ENCODE measurements at regions not wholly inside any gene's neighbourhood (a gene's known extent, or its start where the extent isn't known, plus 50 kb on each side); places are given as distances from the start of the nearest gene placed in this dataset.
A peak's percentile ranks its signal among the peaks of the same experiment; 100 is the strongest.
"Not testable (repeated sequence)": the region's sequence is repeated elsewhere in the genome, so short reads cannot be mapped to it uniquely, and the experiment has no call there.

DNA sequence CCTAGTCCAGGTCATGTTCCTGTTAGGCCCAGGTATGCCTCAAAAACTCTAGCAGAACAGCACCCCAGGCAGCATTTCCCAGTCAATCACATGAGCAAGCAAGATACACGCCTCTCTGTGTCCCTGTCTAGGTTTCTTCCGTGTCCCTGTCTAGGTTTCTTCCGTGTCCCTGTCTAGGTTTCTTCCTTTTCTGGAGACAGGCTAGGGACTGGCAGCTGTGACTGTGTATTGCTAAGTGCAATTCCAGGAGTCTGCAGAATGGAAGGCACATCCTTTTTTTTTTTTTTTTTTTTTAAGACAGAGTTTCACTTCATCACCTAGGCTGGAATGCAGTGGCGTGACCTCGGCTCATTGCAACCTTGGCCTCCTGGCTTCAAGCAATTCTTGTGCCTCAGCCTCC is 77.6 kb downstream of the SETD4 start:
- DNase-seq (ENCODE audit: low spot score) = no peak

- no peak for DNase-seq (ENCODE audit: low spot score)
Measured at GRCh38 chr21:35981514-35982070, 78.7 kb downstream of the SETD4 start.

DNA sequence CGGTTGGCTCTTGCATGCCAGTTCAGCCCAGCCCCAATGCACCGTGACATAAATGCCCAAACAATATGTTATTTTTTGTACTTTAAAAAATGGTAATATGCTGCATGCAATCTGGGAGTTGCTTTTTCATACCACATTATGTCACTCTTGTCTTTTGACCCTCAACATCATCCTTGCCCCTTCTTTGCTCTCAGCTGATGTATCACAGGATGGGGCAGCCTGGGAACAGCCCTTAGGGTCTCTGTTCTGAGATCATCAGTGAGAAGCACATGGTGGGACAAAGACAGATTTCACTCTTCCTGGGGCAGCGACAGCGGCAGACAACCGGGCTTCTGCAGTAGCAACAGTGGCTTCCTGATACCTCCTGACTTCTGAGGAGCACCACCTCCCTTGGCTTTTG is 79.5 kb downstream of the SETD4 start:
- DNase-seq (ENCODE audit: low spot score) = no peak

DNA sequence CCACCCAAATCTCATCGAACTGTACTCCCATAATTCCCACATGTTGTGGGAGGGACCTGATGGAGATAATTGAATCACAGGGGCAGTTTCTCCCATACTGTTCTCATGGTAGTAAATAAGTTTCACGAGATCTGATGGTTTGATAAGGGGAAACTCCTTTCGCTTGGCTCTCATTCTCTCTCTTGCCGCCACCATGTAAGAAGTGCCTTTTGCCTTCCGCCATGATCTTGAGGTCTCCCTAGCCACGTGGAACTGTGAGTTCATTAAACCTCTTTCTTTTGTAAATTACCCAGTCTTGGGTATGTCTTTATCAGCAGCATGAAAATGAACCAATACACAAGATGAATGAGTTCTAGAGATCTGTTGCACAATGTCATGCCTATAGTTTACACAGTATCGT is 82.5 kb downstream of the SETD4 start:
- not testable (repeated sequence) for DNase-seq (ENCODE audit: low spot score)

- DNase-seq (ENCODE audit: low spot score) = no peak
Measured at GRCh38 chr21:35976929-35977328, 83.4 kb downstream of the SETD4 start.

DNA sequence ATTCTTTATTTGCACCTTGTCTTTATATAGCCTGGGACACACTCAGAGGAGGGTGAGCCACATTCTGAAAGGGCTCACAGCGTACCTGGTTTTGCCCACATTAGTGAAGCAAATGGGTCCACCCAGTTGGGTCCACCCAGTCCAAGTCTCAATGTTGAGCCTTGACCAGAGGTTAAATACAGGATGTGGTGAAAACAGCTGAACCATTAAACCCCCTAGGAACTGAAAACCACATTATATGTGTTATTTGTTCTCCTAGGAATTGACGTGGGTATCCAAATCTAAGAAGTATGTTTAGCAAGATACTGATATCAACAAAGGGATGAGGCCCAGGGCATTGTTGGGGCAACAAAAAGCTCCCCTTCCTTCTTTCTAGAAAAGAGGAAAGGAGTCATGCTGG is 83.8 kb downstream of the SETD4 start:
- no peak for DNase-seq (ENCODE audit: low spot score)

GRCh38 chr21:35974775-35975174 is 85.6 kb downstream of the SETD4 start:
- no peak for DNase-seq (ENCODE audit: low spot score)

DNA sequence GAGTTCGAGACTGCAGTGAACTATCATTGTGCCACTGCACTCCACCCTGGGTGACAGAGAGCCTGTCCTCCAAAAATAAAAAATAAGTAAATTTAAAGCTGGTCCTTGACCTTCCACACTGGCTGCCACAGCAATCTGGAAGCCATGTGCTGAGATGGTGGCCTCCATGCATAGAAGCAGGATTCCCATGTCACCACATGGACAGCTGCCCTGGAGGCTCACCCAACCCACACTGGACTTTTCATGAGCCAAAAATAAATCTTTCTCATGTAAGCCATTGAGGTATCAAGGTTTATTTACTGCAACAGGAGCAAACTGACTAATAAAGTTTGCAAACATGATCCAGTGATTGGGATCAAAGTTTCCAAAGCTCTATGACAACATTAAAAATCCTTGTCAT is 88.5 kb downstream of the SETD4 start:
- no peak for DNase-seq (ENCODE audit: low spot score)

DNA sequence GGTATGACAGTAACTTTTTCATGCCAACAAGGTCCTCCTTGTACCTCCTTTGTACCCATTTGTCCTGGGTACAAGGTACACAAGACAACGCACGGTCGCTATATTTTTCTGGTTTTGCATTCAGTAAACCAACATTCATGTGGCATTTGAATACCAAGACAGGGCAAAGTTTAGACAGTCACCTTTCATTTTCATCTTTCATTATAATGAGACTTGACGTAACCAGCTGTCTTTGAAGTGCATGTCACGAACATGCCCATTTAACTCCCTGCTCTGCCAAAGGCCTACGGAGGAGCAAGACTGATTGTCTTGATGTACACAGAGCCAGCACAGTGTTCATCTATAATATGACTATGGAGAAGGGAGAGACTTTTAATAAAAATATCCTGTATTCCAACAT is 91.0 kb downstream of the SETD4 start:
- DNase-seq (ENCODE audit: low spot score) = no peak

- no peak for DNase-seq (ENCODE audit: low spot score)
Measured at GRCh38 chr21:35968564-35968963, 91.8 kb downstream of the SETD4 start.

- DNase-seq (ENCODE audit: low spot score) = no peak
Measured at GRCh38 chr21:35965699-35966098, 94.6 kb downstream of the SETD4 start.

DNA sequence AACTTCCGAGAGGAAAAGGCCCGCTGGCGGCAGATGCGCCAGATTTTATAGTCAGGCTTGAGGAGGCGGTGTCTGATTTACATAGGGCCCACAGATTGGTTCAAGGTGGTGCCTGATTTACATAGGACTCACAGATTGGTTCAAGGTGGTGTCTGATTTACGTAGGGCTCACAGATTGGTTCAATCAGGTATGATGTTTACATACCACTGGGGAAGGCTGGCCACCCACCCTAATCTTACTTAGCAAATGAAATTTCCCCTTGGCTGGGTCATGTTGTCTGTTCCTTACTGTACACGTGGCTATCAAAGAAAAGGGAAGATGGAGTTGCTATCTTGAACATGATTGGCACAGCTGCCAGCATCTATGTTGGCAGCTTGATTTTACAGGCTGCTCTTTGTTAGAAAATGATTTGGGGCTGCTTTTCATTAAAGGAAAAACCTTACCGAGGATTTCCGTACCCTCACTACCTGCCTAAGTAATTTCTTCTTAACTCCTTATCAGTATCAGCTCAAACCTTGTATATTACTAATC is 96.3 kb downstream of the SETD4 start:
- no peak for DNase-seq (ENCODE audit: low spot score)

DNA sequence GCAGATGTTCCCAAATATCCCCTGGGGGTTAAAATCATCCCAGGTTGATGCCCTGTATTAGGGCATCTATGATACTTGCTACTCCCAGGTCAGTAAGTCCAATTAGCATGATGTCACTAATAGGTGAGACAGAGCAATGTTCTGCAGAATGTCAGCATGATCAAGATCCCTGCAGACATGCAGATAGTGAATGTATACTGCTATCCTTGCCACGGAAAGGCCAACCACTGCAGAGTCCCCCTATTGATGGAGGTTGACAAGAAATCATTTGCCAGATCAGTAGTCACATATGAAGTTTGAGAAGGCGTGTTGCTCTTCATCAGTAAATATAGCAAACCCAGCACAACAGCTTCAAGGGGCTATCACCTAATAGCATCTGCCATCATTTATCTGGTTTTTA is 97.4 kb downstream of the SETD4 start:
- no peak for DNase-seq (ENCODE audit: low spot score)

DNA sequence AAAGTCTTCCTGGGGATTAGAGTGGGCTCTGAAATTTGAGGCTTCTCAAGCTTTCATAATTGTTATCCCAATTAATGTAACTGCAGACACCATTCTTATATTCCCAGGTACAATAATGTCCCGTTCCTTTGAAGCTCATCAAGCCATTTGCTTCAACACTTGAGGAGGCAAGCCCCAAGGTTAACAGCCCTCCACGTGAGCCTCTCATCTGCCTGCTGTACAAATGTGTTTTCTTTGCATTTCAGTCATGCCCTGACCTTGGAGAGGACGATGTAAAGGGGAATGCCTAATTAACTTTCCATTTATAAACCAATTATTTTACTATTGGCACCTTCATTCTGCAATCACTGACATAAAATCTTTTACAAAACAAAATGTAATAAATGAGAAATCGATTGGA is 106.3 kb downstream of the SETD4 start:
- DNase-seq (ENCODE audit: low spot score) = no peak

DNA sequence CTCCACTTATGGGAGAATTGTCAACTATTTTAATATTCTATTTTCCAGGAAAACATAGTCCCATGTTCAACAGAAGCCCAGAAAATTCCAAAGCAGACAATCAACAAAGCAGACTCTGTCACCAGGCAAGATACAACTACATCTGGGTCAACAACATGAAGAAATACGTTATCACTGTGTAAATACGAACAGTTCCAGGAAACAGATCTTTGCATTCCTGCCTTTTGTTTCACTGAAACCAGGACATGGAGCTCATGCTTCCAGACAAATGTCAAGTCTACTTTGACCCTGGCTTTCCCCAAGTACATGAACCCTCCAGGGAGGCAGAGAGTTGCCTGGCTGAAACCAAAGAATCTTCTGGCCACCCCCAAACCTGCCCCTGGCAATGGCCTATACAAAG is 106.7 kb downstream of the SETD4 start:
- DNase-seq (ENCODE audit: low spot score) = no peak

GRCh38 chr21:35952651-35953340 is 107.5 kb downstream of the SETD4 start:
- no peak for DNase-seq (ENCODE audit: low spot score)

DNA sequence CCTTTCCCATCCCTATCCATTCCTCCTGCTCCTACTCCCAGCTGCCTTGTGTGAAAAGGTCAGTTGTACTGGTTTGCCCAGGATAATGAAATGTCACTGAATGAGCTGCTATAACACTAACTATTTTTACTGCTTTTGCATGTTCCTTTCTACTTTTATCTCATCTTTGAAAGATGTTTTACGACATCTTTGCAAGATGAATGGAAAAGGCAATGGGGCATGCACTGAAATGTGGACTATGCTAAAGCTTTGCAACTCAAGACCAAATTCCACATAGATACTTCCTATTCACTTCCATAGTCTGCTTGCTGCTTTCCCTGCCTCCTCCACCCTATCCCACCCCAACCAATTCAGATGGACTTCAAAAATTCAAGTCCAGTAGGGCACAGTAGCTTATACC is 111.3 kb downstream of the SETD4 start:
- DNase-seq (ENCODE audit: low spot score) = no peak

DNA sequence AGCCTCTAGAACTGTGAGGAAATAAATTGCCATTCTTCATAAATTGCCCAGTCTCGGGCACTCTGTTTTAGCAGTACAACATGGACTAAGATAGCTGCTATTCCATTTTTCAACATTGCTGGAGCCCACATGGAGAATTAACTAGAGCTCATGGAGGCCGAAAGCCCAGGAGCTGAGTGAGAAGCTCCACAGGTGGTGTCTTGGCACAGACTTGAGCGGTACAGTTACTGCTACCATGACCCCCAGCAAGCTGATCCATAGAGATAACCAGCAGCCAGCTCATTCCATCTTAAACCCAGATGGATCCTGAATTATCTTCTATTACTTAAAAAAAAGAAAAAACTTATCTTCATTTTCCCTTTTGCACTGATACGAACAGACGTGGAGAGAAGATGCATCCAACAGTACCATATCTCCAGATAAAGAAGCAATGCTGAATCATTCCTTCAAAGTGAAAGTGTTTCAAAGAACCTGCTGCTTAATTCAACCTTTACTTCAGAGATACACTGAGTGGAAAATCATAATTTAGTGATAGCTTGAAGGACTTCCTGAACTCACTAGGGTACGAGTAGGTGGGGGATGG is 115.1 kb downstream of the SETD4 start:
- DNase-seq (ENCODE audit: low spot score) = no peak

DNA sequence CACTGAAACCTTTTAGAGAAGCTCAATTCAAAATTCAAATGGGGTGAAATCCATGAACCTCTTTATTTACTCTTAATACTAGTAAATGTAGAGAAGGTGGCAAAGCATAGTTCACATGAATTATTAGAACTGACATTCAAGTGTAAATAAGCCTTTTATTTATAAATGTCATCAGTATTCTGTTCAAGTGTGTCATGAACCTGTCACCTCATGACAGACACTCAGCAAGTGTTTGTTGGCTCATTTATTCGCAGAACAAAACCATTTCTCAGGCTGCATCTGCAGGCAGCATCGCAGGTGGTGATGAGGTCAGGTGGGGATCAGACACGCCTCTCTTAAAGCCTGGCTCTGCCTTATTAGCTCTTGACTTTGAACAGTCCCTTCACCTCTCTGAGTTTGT is 116.6 kb downstream of the SETD4 start:
- no peak for DNase-seq (ENCODE audit: low spot score)

DNA sequence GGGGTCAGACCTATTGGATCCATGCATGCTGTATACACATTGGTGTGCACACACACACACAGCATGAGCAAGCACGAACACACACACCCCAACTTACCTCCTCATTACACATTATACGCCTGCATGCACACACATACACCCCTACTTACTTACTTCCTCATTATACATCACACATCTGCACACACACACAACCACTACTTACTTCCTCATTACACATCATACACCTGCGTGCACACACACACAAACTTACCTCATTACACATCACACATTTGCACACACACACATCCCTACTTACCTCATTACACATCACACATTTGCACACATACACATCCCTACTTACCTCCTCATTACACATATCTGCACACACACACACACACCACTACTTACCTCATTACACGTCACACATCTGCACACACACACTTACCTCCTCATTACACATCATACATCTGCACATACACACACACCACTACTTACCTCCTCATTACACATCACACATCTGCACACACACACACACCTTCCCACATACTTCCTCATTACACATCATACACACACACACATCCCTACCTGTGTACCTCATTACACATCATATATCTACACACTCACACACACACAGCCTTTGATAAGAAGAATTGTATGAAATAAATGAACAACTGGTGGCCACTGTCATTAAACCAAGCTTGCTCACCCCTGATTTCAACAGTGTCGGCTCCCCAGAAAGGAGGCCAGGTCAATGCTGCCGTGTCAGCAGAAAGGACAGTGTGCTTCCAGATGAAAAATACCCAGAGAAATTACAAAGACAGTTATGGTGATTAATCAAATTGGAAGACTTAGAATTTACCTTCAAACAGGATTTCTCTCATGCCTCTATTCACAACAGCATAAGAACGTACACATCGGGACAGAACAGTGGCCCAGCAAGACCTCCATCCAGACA is 117.8 kb downstream of the SETD4 start:
- no peak for DNase-seq (ENCODE audit: low spot score)

- DNase-seq (ENCODE audit: low spot score) = peak; percentile 12
Measured at GRCh38 chr21:35940074-35940927, 120.0 kb downstream of the SETD4 start.

DNA sequence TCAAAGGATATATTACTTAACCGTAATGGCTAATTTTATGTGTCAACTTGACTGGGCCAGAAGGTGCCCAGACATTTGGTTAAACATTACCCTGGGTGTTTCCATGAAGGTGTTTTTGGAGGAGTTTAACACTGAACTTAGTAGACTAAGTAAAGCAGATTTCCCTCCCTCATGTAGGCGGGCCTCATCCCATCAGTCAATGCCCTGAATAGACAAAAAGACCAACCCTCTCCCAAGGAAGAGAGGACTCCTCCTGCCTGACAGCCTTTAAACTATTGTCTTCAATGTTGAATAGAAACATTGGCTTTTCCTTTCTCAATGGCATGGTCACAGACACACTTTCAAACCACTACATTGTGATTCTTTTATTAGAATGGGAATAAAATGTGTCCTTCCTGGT is 121.9 kb downstream of the SETD4 start:
- no peak for DNase-seq (ENCODE audit: low spot score)

All from activated CD4-positive, alpha-beta T cell treated with anti-CD3 and anti-CD28 coated beads, Interleukin-2, Interleukin-4, amounts not matched to agents 100 ng/mL and 50 ng/mL, durations not matched to agents 16 hours and 8 hours (primary cell).